Esophagus squamous epithelium (tissue), 5 donors: ENCODE measurements at regions not wholly inside any gene's neighbourhood (a gene's known extent, or its start where the extent isn't known, plus 50 kb on each side); places are given as distances from the start of the nearest gene placed in this dataset.

Experiments used
- DNase-seq: peaks from one replicate; lab custom pipeline; 2025; lab: John Stamatoyannopoulos, UW
- H3K27ac ChIP-seq, 4 donors: fragments of 200-600 bp; sonication (generic); one replicate each; pipeline ENCODE4 v1.5.1; 2016 to 2019; ENCODE audit warnings: mild to moderate bottlenecking in 1 of 4
- H3K27me3 ChIP-seq, 4 donors: fragments of 200-600 bp; sonication (generic); 1 replicate in 3 of 4; 2 replicates in 1 of 4; pipeline versions ENCODE4 v1.5.1 to v1.6.0; 2017 to 2021; ENCODE audit warnings: antibody characterized with exemption in 1 of 4
- H3K36me3 ChIP-seq, 3 donors: fragments of 200-600 bp; sonication (generic); one replicate each; pipeline ENCODE4 v1.5.1; 2016 to 2019
- H3K4me1 ChIP-seq, 3 donors: fragments of 200-600 bp; sonication (generic); one replicate each; pipeline ENCODE4 v1.5.1; 2017 to 2019
- H3K4me3 ChIP-seq, 4 donors: fragments of 200-600 bp; sonication (generic); 1 replicate in 3 of 4; 2 replicates in 1 of 4; pipeline ENCODE4 v1.5.1; 2016 to 2019; ENCODE audit warnings: mild to moderate bottlenecking in 2 of 4, moderate library complexity in 1 of 4
- H3K9me3 ChIP-seq, 3 donors: fragments of 200-600 bp; sonication (generic); one replicate each; pipeline ENCODE4 v1.5.1; 2016 to 2019
- POLR2A ChIP-seq, 4 donors: fragments of 450-650 bp; IDR thresholded peaks; one replicate each; pipeline ENCODE4 v1.6.1; 2017; ENCODE audit warnings: antibody characterized with exemption in 4 of 4, mild to moderate bottlenecking in 4 of 4, moderate library complexity in 3 of 4
- WGBS, 2 donors: methylation state at CpG; one replicate each; pipeline ENCODE4 v1.1.5; 2018; 5-methylcytosine and 5-hydroxymethylcytosine counted together
- intact Hi-C: fragments of 100-400 bp; cut with DNase I; formaldehyde crosslinking; loops from one replicate; pipeline ENCODE4 v1.15.0; 2022
- TF ChIP-seq, protein P1 (sequence below), 6 experiments: fragments of 450-650 bp in 4 of 6; fragments of 200-600 bp in 2 of 6; sonication (generic) in 2 of 6; IDR thresholded peaks; one replicate each; pipeline ENCODE4 v1.5.1; 2016 to 2019; ENCODE audit warnings: antibody characterized with exemption in 6 of 6, mild to moderate bottlenecking in 4 of 6, moderate library complexity in 4 of 6
- donor health status: DM: yes; HTN: yes; CAD: no.

DNA sequence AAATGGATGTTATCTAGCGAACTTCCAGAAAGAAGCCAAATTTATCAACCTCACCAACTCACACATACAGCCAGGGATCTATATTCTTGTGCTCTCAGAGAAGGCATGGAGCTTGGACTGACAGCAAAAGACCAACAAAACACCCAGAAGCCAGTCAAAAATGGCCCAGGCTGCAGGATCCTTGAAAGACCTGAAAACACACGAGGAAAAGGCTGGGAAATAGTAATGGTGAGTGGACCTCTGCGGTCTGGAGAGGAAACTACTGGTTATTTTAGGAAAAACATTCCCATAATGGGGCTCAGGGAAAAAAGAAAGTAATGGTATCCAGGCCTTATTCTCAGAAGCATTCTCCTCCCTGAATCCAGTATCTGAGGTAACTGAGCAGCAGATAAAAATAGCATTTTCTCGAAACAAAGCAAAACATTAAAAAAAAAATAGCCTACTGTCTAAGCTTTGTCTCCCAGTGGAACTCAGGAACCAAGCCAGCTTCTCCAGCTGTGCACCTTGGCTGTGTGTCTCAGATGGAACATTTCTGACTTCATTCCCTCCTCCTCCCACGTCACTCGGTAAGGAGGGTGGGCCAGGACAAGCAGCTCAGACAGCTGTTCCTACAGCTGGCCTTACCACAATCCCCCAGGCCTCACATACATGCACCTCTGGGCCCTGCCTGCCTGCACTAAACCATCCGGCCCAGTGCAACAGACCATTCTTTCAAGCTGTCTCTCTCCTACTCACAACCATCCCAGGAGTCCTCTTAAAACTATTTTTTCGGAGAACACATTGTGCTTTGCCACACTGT, 249.9 kb downstream of the DAD1 start:
- TF ChIP-seq, protein P1, sequence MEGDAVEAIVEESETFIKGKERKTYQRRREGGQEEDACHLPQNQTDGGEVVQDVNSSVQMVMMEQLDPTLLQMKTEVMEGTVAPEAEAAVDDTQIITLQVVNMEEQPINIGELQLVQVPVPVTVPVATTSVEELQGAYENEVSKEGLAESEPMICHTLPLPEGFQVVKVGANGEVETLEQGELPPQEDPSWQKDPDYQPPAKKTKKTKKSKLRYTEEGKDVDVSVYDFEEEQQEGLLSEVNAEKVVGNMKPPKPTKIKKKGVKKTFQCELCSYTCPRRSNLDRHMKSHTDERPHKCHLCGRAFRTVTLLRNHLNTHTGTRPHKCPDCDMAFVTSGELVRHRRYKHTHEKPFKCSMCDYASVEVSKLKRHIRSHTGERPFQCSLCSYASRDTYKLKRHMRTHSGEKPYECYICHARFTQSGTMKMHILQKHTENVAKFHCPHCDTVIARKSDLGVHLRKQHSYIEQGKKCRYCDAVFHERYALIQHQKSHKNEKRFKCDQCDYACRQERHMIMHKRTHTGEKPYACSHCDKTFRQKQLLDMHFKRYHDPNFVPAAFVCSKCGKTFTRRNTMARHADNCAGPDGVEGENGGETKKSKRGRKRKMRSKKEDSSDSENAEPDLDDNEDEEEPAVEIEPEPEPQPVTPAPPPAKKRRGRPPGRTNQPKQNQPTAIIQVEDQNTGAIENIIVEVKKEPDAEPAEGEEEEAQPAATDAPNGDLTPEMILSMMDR (IDR thresholded peaks at IDR 0.05): no peak
- no peak for TF ChIP-seq POLR2A (IDR thresholded peaks at IDR 0.05)
- H3K9me3 ChIP-seq: peaks cover 0 to 5% (median 4%) of the 10 kb centered on the region in 3 donors
- H3K27ac ChIP-seq: peak overlapping the region in 3 of 4 donors; percentile 34 to 54 (median 40)
- intact Hi-C loops: no loop called here
- WGBS, 2 donors: 27 to 44% methylated on average over 4 to 8 of the region's 8 CpGs
- H3K4me3 ChIP-seq: no peak overlapping the region
- H3K36me3 ChIP-seq: no peaks in the 10 kb centered on the region
- no peaks in the 10 kb centered on the region for H3K27me3 ChIP-seq
- peaks cover 8 to 60% (median 19%) of the 10 kb centered on the region in 3 donors for H3K4me1 ChIP-seq
- DNase-seq: no peak

DNA sequence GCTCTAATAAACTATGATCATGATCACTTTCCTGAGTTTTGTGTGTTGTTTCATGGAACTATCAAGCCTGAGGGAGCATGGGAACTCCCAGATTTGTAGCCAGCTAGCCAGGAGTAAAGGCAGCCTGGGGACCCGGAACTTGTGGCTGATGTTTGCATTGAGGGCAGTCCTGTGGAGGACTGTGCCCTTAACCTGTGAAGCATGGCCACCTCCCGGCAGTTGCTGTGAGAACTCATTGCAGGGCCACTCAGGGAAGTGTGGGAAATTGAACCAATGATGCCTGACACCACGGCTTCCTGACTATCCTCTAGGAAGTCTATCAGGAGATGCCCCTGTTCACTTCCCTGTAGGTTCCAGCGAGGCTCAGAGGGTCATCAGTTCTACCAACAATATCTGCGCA, 250.6 kb downstream of the DAD1 start:
- WGBS, 2 donors: 80 to 91% methylated on average over 5 of the region's 5 CpGs
- H3K36me3 ChIP-seq: no peaks in the 10 kb centered on the region
- DNase-seq: no peak
- no peaks in the 10 kb centered on the region for H3K9me3 ChIP-seq
- peak overlapping the region in 1 of 4 donors; percentile 34 for H3K27ac ChIP-seq
- no peak overlapping the region for H3K4me3 ChIP-seq
- intact Hi-C loops: no loop called here
- H3K4me1 ChIP-seq: peaks cover 8 to 68% (median 26%) of the 10 kb centered on the region in 3 donors
- TF ChIP-seq, protein P1 (IDR thresholded peaks at IDR 0.05): no peak
- TF ChIP-seq POLR2A (IDR thresholded peaks at IDR 0.05): no peak
- H3K27me3 ChIP-seq: no peaks in the 10 kb centered on the region

DNA sequence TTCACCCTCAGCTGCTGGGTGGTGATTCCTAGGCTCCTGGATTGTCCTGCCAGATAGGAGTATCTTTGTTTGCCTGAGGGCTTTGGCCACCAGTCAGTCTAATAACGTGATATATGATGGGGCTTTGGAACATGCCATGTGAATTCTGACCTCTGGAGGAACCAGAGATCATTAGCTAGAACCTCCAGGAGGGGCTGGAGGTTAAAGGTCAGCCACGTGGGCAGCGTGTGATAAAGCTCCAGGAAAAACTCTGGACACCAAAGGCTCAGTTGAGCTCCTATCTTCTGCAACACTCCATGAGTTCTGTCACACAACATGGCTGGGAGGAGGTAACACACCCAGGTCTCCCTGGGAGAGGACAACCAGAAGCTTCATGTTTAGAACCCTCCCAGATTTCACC, 251.1 kb downstream of the DAD1 start:
- intact Hi-C loops: no loop called here
- 86% methylated on average over 2 of the region's 3 CpGs; no CpG with 5 or more reads in 1 of the 2 donors for WGBS, 2 donors
- Histone ChIP-seq H3K27me3 (no peaks in the 10 kb centered on the region), H3K4me1 (peaks cover 8 to 72% (median 29%) of the 10 kb centered on the region in 3 donors), H3K36me3 (no peaks in the 10 kb centered on the region), H3K9me3 (no peaks in the 10 kb centered on the region), H3K27ac (no peak overlapping the region), H3K4me3 (no peak overlapping the region)
- DNase-seq: no peak
- no peak for TF ChIP-seq POLR2A (IDR thresholded peaks at IDR 0.05)

DNA sequence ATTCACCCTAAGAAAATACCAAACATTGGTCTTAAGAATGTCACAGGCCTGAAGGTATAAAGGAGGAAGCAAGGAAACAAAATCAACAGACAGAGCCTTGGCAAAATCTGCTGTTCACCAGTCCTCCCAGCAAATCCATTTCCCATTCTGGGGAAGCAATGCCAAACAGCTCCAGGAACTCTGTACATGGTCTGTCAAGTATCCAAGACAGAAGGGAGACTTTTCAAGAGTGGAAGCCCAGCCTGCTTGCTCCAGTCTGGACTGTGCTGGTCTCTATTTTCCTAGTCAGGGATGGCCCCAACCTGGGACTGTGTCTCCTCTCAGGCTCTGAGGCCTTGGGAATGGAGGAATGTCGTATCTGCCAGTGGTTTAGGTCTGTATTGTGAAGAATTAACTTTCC, 251.5 kb downstream of the DAD1 start:
- intact Hi-C loops: no loop called here
- Histone ChIP-seq H3K36me3 (no peaks in the 10 kb centered on the region), H3K4me1 (peaks cover 8 to 76% (median 30%) of the 10 kb centered on the region in 3 donors), H3K27me3 (no peaks in the 10 kb centered on the region), H3K27ac (no peak overlapping the region), H3K9me3 (no peaks in the 10 kb centered on the region), H3K4me3 (no peak overlapping the region)
- TF ChIP-seq, protein P1 (IDR thresholded peaks at IDR 0.05): no peak
- no peak for TF ChIP-seq POLR2A (IDR thresholded peaks at IDR 0.05)
- no peak for DNase-seq
- WGBS, 2 donors: no CpG with 5 or more reads among the region's 1 CpG

DNA sequence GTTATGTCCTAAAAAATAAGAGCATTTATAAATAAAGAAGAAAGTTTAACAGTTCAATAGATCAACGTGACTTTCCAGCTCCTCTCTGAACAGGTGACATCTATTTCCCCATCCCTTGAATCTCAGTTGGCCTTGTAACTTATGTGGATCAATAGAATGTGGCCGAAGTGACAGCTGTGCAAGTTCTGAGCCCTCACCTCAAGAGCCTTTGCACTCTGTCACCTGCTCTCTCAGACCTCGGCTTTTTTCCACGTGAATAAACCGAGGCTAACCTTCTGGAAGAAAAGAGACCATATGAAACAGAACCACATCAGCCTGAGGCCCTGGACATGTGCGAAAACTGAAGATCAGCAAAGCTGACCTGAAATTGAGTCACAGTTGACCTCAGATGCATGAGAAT, 253.0 kb downstream of the DAD1 start:
- 83 to 92% methylated on average over 3 to 4 of the region's 6 CpGs for WGBS, 2 donors
- H3K4me3 ChIP-seq: no peak overlapping the region
- H3K27me3 ChIP-seq: no peaks in the 10 kb centered on the region
- TF ChIP-seq, protein P1 (IDR thresholded peaks at IDR 0.05): no peak
- TF ChIP-seq POLR2A (IDR thresholded peaks at IDR 0.05): no peak
- H3K36me3 ChIP-seq: no peaks in the 10 kb centered on the region
- intact Hi-C loops: no loop called here
- peaks cover 8 to 66% (median 30%) of the 10 kb centered on the region in 3 donors for H3K4me1 ChIP-seq
- DNase-seq: no peak
- no peak overlapping the region for H3K27ac ChIP-seq
- H3K9me3 ChIP-seq: no peaks in the 10 kb centered on the region
